ENCODE measurements at regions not wholly inside any gene's neighbourhood (a gene's known extent, or its start where the extent isn't known, plus 50 kb on each side); places are given as distances from the start of the nearest gene placed in this dataset.

GRCh38 chr15:29196290-29196689, 73.3 kb downstream of the NSMCE3 start:
- H3K4me3 Mint-ChIP-seq, result no peak overlapping the region; a peak in 2 of 5 replicates
- peaks cover 23 to 24% of the 10 kb centered on the region in 2 experiments for H3K4me1 Mint-ChIP-seq
- WGBS (ENCODE audit: extremely low coverage, insufficient read length, low lambda C conversion rate), result no CpG with 5 or more reads among the region's 14 CpGs
- Histone ChIP-seq H4K8ac (replicated peaks; ENCODE audit: insufficient read length, low read depth, low read length) (no peak overlapping the region), H2AFZ (ENCODE audit: low read length) (no peak overlapping the region), H3K27me3 (ENCODE audit: insufficient read depth, low read length) (no peaks in the 10 kb centered on the region), H2BK20ac (ENCODE audit: low read depth, low read length, poor library complexity, severe bottlenecking) (no peak overlapping the region), H3K79me1 (ENCODE audit: insufficient read depth, low read depth, low read length, poor library complexity, severe bottlenecking) (no peaks in the 10 kb centered on the region), H3K23ac (ENCODE audit: insufficient read length, low read depth, low read length) (no peak overlapping the region), H3K4ac (ENCODE audit: low read depth, low read length) (no peak overlapping the region), H3K27ac (ENCODE audit: insufficient read length, low read depth, low read length) (no peak overlapping the region), H2BK15ac (ENCODE audit: low read depth, low read length) (no peak overlapping the region), H3K9ac (ENCODE audit: extremely low read depth, insufficient read length, low read length) (no peak overlapping the region), H3K18ac (ENCODE audit: insufficient read length, low read depth, low read length) (no peak overlapping the region), H3K4me1 (ENCODE audit: insufficient read depth, low read length) (peaks cover 5% of the 10 kb centered on the region; the same call in 1 of the 2 replicates), H4K91ac (ENCODE audit: insufficient read length, low read depth, low read length) (no peak overlapping the region), H3K79me2 (ENCODE audit: insufficient read depth, low read length) (no peaks in the 10 kb centered on the region), H2BK5ac (ENCODE audit: insufficient read length, low read length) (no peak overlapping the region), H3K56ac (ENCODE audit: insufficient read length, low read depth, low read length) (no peak overlapping the region), H2BK120ac (ENCODE audit: low read depth, low read length, poor library complexity, severe bottlenecking) (no peak overlapping the region), H2AK5ac (ENCODE audit: insufficient read length, low read length) (no peak overlapping the region), H2BK12ac (ENCODE audit: insufficient read length, low read depth, low read length) (no peak overlapping the region), H3T11ph (ENCODE audit: low read length) (no peak overlapping the region), H3K14ac (ENCODE audit: insufficient read depth, low read length) (no peak overlapping the region), H3K4me2 (ENCODE audit: insufficient read depth, insufficient read length, low read length) (peak overlapping the region; percentile 36), H4K5ac (ENCODE audit: insufficient read length, low read depth, low read length) (no peak overlapping the region), H4K20me1 (ENCODE audit: control insufficient read depth, insufficient read depth, insufficient read length) (no peaks in the 10 kb centered on the region), H3K23me2 (ENCODE audit: insufficient read length, low read depth, low read length, poor library complexity, severe bottlenecking) (no peaks in the 10 kb centered on the region), H3K9me3 (ENCODE audit: control insufficient read depth, low read depth, low read length) (no peaks in the 10 kb centered on the region)
- H3K36me3 Mint-ChIP-seq (ENCODE audit: insufficient read depth in 1 of 3, low read depth in 3 of 3), result no peaks in the 10 kb centered on the region
- H3K9me3 Mint-ChIP-seq, result no peaks in the 10 kb centered on the region
- TF ChIP-seq CTCF (conservative IDR thresholded peaks at IDR 0.05), result no peak
- DNase-seq, result no peak
- H3K27ac Mint-ChIP-seq, result peak overlapping the region in 1 of 3 experiments; percentile 14; a peak in 2 of 7 replicates
- H3K27me3 Mint-ChIP-seq (ENCODE audit: low read depth), result no peaks in the 10 kb centered on the region; the same call in 1 of the 2 replicates

Measured in H9 (cell line).